Progenitor cell of endocrine pancreas (in vitro differentiated cells): ENCODE measurements at regions not wholly inside any gene's neighbourhood (a gene's known extent, or its start where the extent isn't known, plus 50 kb on each side); places are given as distances from the start of the nearest gene placed in this dataset.

Experiments used
- DNase-seq: peaks from one replicate; pipeline ENCODE4 v3.0.0; 2021; ENCODE audit warnings: low spot score; ENCODE audit not compliant: unreplicated experiment
- H3K27ac Mint-ChIP-seq: 2 replicates; pipeline ENCODE4 v1.8.0; 2021; ENCODE audit warnings: mild to moderate bottlenecking, moderate library complexity, mixed read lengths
- H3K27me3 Mint-ChIP-seq: 2 replicates; pipeline ENCODE4 v1.8.0; 2021; ENCODE audit warnings: mixed read lengths
- H3K36me3 Mint-ChIP-seq: 2 replicates; pipeline ENCODE4 v1.8.0; 2022; ENCODE audit warnings: mixed read lengths; ENCODE audit not compliant: insufficient read depth
- H3K4me1 Mint-ChIP-seq: 2 replicates; pipeline ENCODE4 v1.8.0; 2021; ENCODE audit warnings: low read depth, mixed read lengths
- H3K4me3 Mint-ChIP-seq: 2 replicates; pipeline ENCODE4 v1.8.0; 2021; ENCODE audit warnings: low read depth, mild to moderate bottlenecking, moderate library complexity, mixed read lengths
- H3K9me3 Mint-ChIP-seq: 2 replicates; pipeline ENCODE4 v1.8.0; 2021; ENCODE audit warnings: low read depth, mixed read lengths
- TF ChIP-seq, protein P1 (sequence below): fragments of 200-600 bp; sonication (generic); IDR thresholded peaks from one replicate; pipeline ENCODE4 v1.5.0; 2021; ENCODE audit warnings: antibody characterized with exemption, mild to moderate bottlenecking; ENCODE audit not compliant: unreplicated experiment

DNA sequence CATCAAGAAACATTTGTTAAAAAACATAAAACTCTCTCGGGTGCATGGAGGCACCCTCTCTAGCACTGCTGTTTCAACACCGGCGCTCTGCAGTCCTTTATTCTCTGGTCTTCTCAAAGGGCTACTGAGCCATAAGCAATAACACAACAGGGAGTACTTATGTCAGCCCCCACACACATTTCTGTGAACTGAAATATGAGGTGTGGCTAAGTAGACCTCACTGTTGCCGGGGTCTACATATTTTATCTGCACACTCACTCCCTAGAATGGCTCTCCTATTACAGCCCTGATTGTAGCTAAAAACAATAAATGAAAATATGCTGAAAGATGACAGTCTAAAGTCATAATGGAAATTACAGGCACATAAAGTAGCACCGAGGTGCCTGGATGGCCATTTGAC, 235.1 kb downstream of the GRB14 start:
- H3K4me3 Mint-ChIP-seq: no peak overlapping the region
- no peaks in the 10 kb centered on the region for H3K36me3 Mint-ChIP-seq
- no peak overlapping the region for H3K27ac Mint-ChIP-seq
- no peaks in the 10 kb centered on the region for H3K9me3 Mint-ChIP-seq
- DNase-seq: no peak
- H3K4me1 Mint-ChIP-seq: peaks cover 1% of the 10 kb centered on the region
- TF ChIP-seq, protein P1, sequence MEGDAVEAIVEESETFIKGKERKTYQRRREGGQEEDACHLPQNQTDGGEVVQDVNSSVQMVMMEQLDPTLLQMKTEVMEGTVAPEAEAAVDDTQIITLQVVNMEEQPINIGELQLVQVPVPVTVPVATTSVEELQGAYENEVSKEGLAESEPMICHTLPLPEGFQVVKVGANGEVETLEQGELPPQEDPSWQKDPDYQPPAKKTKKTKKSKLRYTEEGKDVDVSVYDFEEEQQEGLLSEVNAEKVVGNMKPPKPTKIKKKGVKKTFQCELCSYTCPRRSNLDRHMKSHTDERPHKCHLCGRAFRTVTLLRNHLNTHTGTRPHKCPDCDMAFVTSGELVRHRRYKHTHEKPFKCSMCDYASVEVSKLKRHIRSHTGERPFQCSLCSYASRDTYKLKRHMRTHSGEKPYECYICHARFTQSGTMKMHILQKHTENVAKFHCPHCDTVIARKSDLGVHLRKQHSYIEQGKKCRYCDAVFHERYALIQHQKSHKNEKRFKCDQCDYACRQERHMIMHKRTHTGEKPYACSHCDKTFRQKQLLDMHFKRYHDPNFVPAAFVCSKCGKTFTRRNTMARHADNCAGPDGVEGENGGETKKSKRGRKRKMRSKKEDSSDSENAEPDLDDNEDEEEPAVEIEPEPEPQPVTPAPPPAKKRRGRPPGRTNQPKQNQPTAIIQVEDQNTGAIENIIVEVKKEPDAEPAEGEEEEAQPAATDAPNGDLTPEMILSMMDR: no peak
- H3K27me3 Mint-ChIP-seq: peaks cover 5% of the 10 kb centered on the region

DNA sequence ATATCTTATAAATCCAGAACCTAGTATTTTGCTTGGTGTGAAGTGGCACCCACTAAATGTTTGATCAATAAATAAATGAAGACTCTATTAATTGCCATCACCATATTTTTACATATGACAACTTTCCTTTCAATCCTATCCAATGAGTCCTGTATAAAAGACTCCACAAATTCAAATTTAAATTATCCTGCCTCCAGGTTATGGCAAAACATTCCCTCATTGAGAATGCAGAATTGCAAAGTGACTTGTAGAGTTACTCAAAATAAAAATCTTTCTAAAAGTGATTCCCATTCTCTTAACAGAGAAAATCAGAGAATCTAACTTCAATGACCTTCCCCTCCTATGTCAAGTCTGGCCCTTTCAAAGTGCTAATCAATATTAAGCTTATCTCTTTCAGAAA, 236.8 kb downstream of the GRB14 start:
- no peak overlapping the region for H3K4me3 Mint-ChIP-seq
- no peaks in the 10 kb centered on the region for H3K36me3 Mint-ChIP-seq
- H3K4me1 Mint-ChIP-seq: peaks cover 1% of the 10 kb centered on the region
- no peaks in the 10 kb centered on the region for H3K9me3 Mint-ChIP-seq
- no peak for DNase-seq
- H3K27ac Mint-ChIP-seq: no peak overlapping the region
- peaks cover 7% of the 10 kb centered on the region for H3K27me3 Mint-ChIP-seq
- TF ChIP-seq, protein P1: no peak

DNA sequence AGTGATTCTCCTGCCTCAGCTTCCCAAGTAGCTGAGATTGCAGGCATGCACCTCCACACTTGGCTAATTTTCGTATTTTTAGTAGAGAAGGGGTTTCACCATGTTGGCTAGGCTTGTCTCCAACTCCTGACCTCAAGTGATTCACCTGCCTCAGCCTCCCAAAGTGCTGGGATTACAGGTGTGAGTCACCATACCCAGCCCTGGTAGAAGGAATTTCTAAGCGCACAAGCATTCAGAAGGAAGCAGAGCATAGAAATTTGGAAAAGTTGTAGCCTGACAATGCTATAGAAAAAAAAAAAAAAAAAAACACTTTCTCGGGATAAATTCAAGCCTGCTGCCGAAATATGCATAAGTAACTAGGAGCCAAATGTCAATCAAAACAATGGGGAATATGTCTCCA, 249.4 kb downstream of the GRB14 start:
- peaks cover 7% of the 10 kb centered on the region for H3K27me3 Mint-ChIP-seq
- no peaks in the 10 kb centered on the region for H3K4me1 Mint-ChIP-seq
- DNase-seq: no peak
- H3K9me3 Mint-ChIP-seq: peaks cover 22% of the 10 kb centered on the region
- no peak overlapping the region for H3K4me3 Mint-ChIP-seq
- no peak overlapping the region for H3K27ac Mint-ChIP-seq
- no peaks in the 10 kb centered on the region for H3K36me3 Mint-ChIP-seq
- TF ChIP-seq, protein P1: no peak

DNA sequence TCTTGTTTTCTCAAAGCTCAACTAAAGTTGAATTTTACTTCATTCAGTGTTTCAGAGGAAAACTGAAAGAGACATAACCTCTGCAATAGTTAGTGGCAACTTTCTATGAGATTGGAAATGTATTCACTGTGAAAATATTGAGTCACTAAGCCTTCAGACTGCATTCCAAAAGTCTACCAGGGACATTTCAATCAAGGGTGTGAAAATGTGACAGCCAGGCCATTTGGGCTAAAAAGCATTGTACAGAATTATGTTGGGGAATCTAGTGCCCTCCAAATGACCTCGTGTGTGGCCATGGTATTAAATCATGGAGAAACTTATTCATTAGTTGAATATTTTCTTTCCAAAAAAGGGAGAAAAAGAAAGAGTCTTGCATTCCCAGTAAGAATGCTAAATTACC, 251.9 kb downstream of the GRB14 start:
- peaks cover 22% of the 10 kb centered on the region for H3K9me3 Mint-ChIP-seq
- no peaks in the 10 kb centered on the region for H3K27me3 Mint-ChIP-seq
- H3K27ac Mint-ChIP-seq: no peak overlapping the region
- TF ChIP-seq, protein P1: no peak
- no peak for DNase-seq
- H3K4me1 Mint-ChIP-seq: no peaks in the 10 kb centered on the region
- H3K36me3 Mint-ChIP-seq: no peaks in the 10 kb centered on the region
- no peak overlapping the region for H3K4me3 Mint-ChIP-seq

DNA sequence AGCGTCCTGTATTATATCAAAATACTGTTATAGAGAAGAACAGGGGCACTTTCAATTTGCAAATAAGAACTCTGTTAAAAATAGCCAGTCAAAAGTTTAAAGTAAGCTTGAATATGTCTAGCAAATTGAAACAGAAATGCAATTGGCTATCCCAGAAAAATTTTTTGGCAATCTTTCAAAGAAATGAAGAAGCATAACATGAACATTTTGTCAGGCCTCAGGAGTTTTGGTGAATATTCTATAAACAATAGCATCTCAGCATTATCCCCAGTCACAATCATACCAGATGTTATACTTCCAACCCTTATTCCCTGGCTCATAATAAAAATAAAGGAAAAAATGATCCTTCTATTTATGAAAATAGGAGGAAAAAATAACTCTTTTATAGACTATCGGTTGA, 252.4 kb downstream of the GRB14 start:
- TF ChIP-seq, protein P1: no peak
- Mint-ChIP-seq H3K27me3 (no peaks in the 10 kb centered on the region), H3K4me3 (no peak overlapping the region), H3K27ac (no peak overlapping the region), H3K36me3 (no peaks in the 10 kb centered on the region), H3K9me3 (peaks cover 22% of the 10 kb centered on the region), H3K4me1 (no peaks in the 10 kb centered on the region)
- no peak for DNase-seq
